Spleen (tissue), 11 donors: ENCODE measurements at regions not wholly inside any gene's neighbourhood (a gene's known extent, or its start where the extent isn't known, plus 50 kb on each side); places are given as distances from the start of the nearest gene placed in this dataset.

Experiments
- DNase-seq: peaks from one replicate; pipeline ENCODE4 v3.0.0-alpha.2; 2020
- H3K27ac ChIP-seq, 8 donors: fragments of 200-600 bp; sonication (generic) in 7 of 8; 1 replicate in 4 of 8; 2 replicates in 4 of 8; pipeline versions ENCODE4 v1.5.0 to v1.8.0; 2016 to 2021; ENCODE audit warnings: inconsistent platforms in 4 of 8, mild to moderate bottlenecking in 4 of 8, moderate library complexity in 1 of 8
- H3K27me3 ChIP-seq, 7 donors: fragments of 200-600 bp; sonication (generic) in 6 of 7; replicated peaks in 1 of 7; 1 replicate in 4 of 7; 2 replicates in 3 of 7; pipeline versions ENCODE4 v1.5.0 to v1.8.0; 2016 to 2021; ENCODE audit warnings: inconsistent platforms in 3 of 7, mild to moderate bottlenecking in 1 of 7
- H3K36me3 ChIP-seq, 6 donors: fragments of 200-600 bp; sonication (generic) in 5 of 6; 1 replicate in 4 of 6; 2 replicates in 2 of 6; pipeline versions ENCODE4 v1.5.0 to v1.8.0; 2016 to 2021; ENCODE audit warnings: inconsistent platforms in 2 of 6
- H3K4me1 ChIP-seq, 6 donors: fragments of 200-600 bp; sonication (generic) in 5 of 6; 1 replicate in 3 of 6; 2 replicates in 3 of 6; pipeline versions ENCODE4 v1.5.0 to v1.8.0; 2016 to 2021; ENCODE audit warnings: inconsistent platforms in 3 of 6
- H3K4me3 ChIP-seq, 8 donors: fragments of 200-600 bp; sonication (generic) in 7 of 8; 1 replicate in 4 of 8; 2 replicates in 4 of 8; pipeline versions ENCODE4 v1.5.0 to v1.8.0; 2016 to 2021; ENCODE audit warnings: inconsistent platforms in 4 of 8, mild to moderate bottlenecking in 4 of 8, moderate library complexity in 2 of 8
- H3K9me3 ChIP-seq, 8 donors: fragments of 200-600 bp; sonication (generic) in 7 of 8; 1 replicate in 4 of 8; 2 replicates in 4 of 8; pipeline versions ENCODE4 v1.5.0 to v1.8.0; 2016 to 2021; ENCODE audit warnings: inconsistent platforms in 4 of 8
- POLR2A ChIP-seq, 3 donors: fragments of 450-650 bp; IDR thresholded peaks; one replicate each; pipeline ENCODE4 v1.5.1; 2017; ENCODE audit warnings: antibody characterized with exemption in 3 of 3, mild to moderate bottlenecking in 1 of 3
- POLR2AphosphoS5 ChIP-seq, 3 donors: sonication (generic); formaldehyde crosslinking; IDR thresholded peaks; one replicate each; pipeline ENCODE4 v1.5.1; 2017; ENCODE audit warnings: antibody characterized with exemption in 3 of 3
- WGBS, 5 donors: extraction: QIAGEN DNeasy Blood & Tissue Kit in 3 of 5; methylation state at CpG; one replicate each; pipeline versions ENCODE4 v1.1.5 to v1.1.7; 2013 to 2018; 5-methylcytosine and 5-hydroxymethylcytosine counted together
- intact Hi-C: fragments of 100-400 bp; cut with DNase I; formaldehyde crosslinking; loops from one replicate; pipeline ENCODE4 v1.15.0; 2023; ENCODE audit warnings: low total_unique reads
- TF ChIP-seq, protein P1 (sequence below), 11 experiments: fragments of 200-600 bp in 7 of 11; fragments of 450-650 bp in 4 of 11; sonication (generic) in 4 of 11; IDR thresholded peaks in 8 of 11; conservative IDR thresholded peaks in 3 of 11; 1 replicate in 7 of 11; 2 replicates in 4 of 11; pipeline versions ENCODE4 v1.4.0 to v1.8.0; 2016 to 2021; ENCODE audit warnings: antibody characterized with exemption in 11 of 11, inconsistent platforms in 4 of 11, mild to moderate bottlenecking in 1 of 11
- donor health status: healthy with polysubstance abuse.
- donor health status: DM: no; HTN: no; CAD: no; lungs with moderate emphysema.
- donor health status: DM: no; HTN: no; CAD: no.
- donor health status: Bipolar disorder and iron deficiency.
- donor health status: healthy.
- donor health status: DM: no; HTN: no; CAD: no.
- donor health status: DM: yes; HTN: yes; CAD: no.

DNA sequence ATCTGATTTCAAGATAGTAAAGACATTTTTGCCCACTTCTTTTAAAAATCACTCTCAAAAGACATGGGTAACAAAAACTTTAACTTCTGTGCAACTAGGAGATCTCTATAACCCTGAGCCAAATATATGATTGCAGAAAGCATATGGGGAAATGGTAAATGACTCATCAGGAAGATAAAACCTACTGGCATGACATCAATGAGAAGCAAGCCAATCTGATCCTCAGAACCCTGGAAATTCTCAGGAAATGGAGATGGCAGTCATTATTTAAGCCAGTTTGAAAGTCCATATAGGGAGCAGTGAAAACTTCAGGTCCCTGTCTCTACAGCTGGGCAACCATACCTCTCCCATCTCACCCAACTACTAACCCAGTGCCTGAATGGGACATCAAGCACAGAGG is 249.7 kb upstream of the NREP start:
- DNase-seq = no peak
- Histone ChIP-seq H3K36me3 (no peaks in the 10 kb centered on the region), H3K4me1 (no peaks in the 10 kb centered on the region), H3K9me3 (no peaks in the 10 kb centered on the region), H3K27me3 (no peaks in the 10 kb centered on the region), H3K4me3 (no peak overlapping the region), H3K27ac (no peak overlapping the region)
- intact Hi-C loops = no loop called here
- TF ChIP-seq, protein P1, sequence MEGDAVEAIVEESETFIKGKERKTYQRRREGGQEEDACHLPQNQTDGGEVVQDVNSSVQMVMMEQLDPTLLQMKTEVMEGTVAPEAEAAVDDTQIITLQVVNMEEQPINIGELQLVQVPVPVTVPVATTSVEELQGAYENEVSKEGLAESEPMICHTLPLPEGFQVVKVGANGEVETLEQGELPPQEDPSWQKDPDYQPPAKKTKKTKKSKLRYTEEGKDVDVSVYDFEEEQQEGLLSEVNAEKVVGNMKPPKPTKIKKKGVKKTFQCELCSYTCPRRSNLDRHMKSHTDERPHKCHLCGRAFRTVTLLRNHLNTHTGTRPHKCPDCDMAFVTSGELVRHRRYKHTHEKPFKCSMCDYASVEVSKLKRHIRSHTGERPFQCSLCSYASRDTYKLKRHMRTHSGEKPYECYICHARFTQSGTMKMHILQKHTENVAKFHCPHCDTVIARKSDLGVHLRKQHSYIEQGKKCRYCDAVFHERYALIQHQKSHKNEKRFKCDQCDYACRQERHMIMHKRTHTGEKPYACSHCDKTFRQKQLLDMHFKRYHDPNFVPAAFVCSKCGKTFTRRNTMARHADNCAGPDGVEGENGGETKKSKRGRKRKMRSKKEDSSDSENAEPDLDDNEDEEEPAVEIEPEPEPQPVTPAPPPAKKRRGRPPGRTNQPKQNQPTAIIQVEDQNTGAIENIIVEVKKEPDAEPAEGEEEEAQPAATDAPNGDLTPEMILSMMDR (IDR thresholded peaks at IDR 0.05 in 8 of 11, conservative IDR thresholded peaks at IDR 0.05 in 3 of 11) = no peak
- no peak for TF ChIP-seq POLR2AphosphoS5 (IDR thresholded peaks at IDR 0.05)
- TF ChIP-seq POLR2A (IDR thresholded peaks at IDR 0.05) = no peak

DNA sequence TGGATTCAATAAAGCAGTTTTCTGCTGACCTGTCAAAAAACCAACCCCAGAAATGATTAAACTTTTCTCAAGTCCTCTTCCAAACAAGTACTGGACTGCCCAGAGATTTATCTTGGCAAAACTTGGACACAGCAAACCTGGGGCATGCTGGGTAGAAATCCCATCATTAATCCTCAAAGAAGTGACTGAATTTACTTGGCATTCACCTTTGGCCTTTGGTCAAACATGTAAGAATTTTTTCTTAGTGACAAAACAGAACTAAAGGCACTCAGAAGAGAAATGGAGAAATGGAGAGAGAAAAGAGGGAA is 248.6 kb upstream of the NREP start:
- Histone ChIP-seq H3K9me3 (no peaks in the 10 kb centered on the region), H3K27ac (no peak overlapping the region), H3K4me3 (no peak overlapping the region), H3K4me1 (no peaks in the 10 kb centered on the region), H3K27me3 (no peaks in the 10 kb centered on the region), H3K36me3 (no peaks in the 10 kb centered on the region)
- no peak for DNase-seq
- TF ChIP-seq, protein P1 (IDR thresholded peaks at IDR 0.05 in 8 of 11, conservative IDR thresholded peaks at IDR 0.05 in 3 of 11) = no peak
- TF ChIP-seq POLR2A (IDR thresholded peaks at IDR 0.05) (no peak), POLR2AphosphoS5 (IDR thresholded peaks at IDR 0.05) (no peak)
- intact Hi-C loops = no loop called here

DNA sequence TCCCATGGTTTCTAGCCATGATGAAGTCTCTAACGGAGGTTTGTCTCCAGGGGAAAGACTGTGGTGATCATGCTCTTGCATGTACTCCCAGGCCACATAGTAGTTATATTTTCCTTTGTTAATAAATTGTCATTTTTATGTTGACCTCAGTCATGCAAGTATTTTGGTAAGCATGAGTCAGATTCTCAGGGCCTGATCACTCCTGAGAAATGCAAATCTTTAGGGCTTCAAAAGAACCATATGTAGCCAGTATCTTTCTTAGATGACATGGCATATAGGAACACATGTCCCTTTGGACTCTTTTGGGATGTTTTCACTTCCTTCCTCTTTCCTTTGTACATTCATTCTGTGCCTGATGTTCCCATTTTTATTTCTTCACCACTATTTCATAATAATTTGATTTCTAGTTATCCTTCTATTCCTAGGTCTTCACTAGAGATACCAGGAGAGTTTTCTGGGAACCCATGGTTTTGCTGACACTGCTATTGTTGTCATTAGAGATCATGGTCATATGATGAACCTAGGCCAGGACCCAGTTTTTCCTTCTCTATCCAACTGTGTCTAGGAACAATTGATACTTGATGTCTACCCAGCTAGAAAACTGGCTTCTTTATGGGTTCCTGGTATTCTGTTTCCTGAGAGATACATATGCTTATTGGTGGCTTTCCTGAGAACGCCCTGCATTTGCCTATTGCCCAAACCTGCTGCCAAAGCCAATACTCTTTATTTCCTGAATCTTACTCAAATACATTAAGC is 248.1 kb upstream of the NREP start:
- WGBS, 5 donors = 78 to 94% (median 86%) methylated on average over 2 of the region's 2 CpGs
- intact Hi-C loops = no loop called here
- Histone ChIP-seq H3K27me3 (no peaks in the 10 kb centered on the region), H3K36me3 (no peaks in the 10 kb centered on the region), H3K4me3 (no peak overlapping the region), H3K27ac (no peak overlapping the region), H3K4me1 (no peaks in the 10 kb centered on the region), H3K9me3 (no peaks in the 10 kb centered on the region)
- DNase-seq = no peak
- TF ChIP-seq POLR2A (IDR thresholded peaks at IDR 0.05) = no peak
- TF ChIP-seq, protein P1 (IDR thresholded peaks at IDR 0.05 in 8 of 11, conservative IDR thresholded peaks at IDR 0.05 in 3 of 11) = no peak
- TF ChIP-seq POLR2AphosphoS5 (IDR thresholded peaks at IDR 0.05) = no peak

DNA sequence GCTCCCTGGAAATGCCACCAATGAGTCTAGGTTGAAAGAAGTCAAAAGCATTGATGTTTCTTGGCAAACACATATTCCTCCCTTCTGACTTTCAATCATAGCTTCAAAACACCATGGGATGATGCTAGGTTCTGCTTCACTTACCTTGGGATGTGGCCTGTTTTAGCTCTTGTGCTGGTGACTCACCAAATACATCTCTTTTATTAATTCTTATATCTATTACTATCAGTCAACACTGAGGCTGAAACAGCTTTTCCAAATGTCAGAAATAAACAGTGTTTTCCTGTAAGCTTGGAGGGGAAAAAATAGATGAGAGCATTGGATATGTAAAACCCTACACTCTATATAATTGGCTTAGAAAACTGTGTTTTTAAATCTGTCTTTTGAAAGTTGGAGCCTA is 245.4 kb upstream of the NREP start:
- Histone ChIP-seq H3K4me3 (no peak overlapping the region), H3K4me1 (no peaks in the 10 kb centered on the region), H3K9me3 (no peaks in the 10 kb centered on the region), H3K27ac (no peak overlapping the region), H3K27me3 (no peaks in the 10 kb centered on the region), H3K36me3 (no peaks in the 10 kb centered on the region)
- intact Hi-C loops = no loop called here
- DNase-seq = no peak
- TF ChIP-seq, protein P1 (IDR thresholded peaks at IDR 0.05 in 8 of 11, conservative IDR thresholded peaks at IDR 0.05 in 3 of 11) = no peak
- TF ChIP-seq POLR2AphosphoS5 (IDR thresholded peaks at IDR 0.05) (no peak), POLR2A (IDR thresholded peaks at IDR 0.05) (no peak)
